ENCODE measurements at regions not wholly inside any gene's neighbourhood (a gene's known extent, or its start where the extent isn't known, plus 50 kb on each side); places are given as distances from the start of the nearest gene placed in this dataset.

GRCh38 chr22:49128874-49129273 is 698.8 kb downstream of the BRD1 start:
- H4K20me1 ChIP-seq (ENCODE audit: insufficient read depth, low read length): no peaks in the 10 kb centered on the region
- no peak overlapping the region for H2AFZ ChIP-seq (replicated peaks; ENCODE audit: low read length, poor library complexity)
- DNase-seq: no peak
- no peak overlapping the region for H3K4me2 ChIP-seq (ENCODE audit: low read depth, low read length)
- ChIA-PET CTCF (no interaction called here), POLR2A (ENCODE audit: unreplicated experiment) (no interaction called here)
- H2AK9ac ChIP-seq (replicated peaks; ENCODE audit: low read depth, low read length, poor library complexity): no peak overlapping the region
- no peak overlapping the region for H2BK20ac ChIP-seq (ENCODE audit: low read depth, low read length)
- no peak overlapping the region for H3K27ac ChIP-seq (ENCODE audit: insufficient read depth, low read length)
- no peaks in the 10 kb centered on the region for H3K36me3 ChIP-seq (ENCODE audit: control insufficient read depth, insufficient read depth, low read length)
- no peak overlapping the region for H4K8ac ChIP-seq (ENCODE audit: low read depth in 2 of 2, low read length in 2 of 2)
- no peak overlapping the region for H2BK120ac ChIP-seq (ENCODE audit: low read depth, low read length)
- H4K5ac ChIP-seq (ENCODE audit: low read depth, low read length): no peak overlapping the region
- no peak overlapping the region for H3K9ac ChIP-seq (ENCODE audit: low read depth, low read length)
- H2AK5ac ChIP-seq (ENCODE audit: low read depth, low read length): no peak overlapping the region
- no peak for ATAC-seq (ENCODE audit: low read depth)
- no peak overlapping the region for H2BK15ac ChIP-seq (ENCODE audit: low read depth, low read length)
- no peak for TF ChIP-seq RCOR1 (IDR thresholded peaks at IDR 0.05; ENCODE audit: insufficient replicate concordance, low read length)
- TF ChIP-seq NFE2L2 (IDR thresholded peaks at IDR 0.05; ENCODE audit: low read depth, low read length): no peak
- no peak for TF ChIP-seq FOS (IDR thresholded peaks at IDR 0.05; ENCODE audit: low read depth, low read length)
- TF ChIP-seq, protein P1, sequence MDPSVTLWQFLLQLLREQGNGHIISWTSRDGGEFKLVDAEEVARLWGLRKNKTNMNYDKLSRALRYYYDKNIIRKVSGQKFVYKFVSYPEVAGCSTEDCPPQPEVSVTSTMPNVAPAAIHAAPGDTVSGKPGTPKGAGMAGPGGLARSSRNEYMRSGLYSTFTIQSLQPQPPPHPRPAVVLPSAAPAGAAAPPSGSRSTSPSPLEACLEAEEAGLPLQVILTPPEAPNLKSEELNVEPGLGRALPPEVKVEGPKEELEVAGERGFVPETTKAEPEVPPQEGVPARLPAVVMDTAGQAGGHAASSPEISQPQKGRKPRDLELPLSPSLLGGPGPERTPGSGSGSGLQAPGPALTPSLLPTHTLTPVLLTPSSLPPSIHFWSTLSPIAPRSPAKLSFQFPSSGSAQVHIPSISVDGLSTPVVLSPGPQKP (IDR thresholded peaks at IDR 0.05; ENCODE audit: borderline replicate concordance, low read depth, low read length): no peak
- no peak for TF ChIP-seq CTCF (conservative IDR thresholded peaks at IDR 0.05; ENCODE audit: low read depth, low read length)
- TF ChIP-seq RFX5 (IDR thresholded peaks at IDR 0.05; ENCODE audit: low read depth, low read length): no peak
- no peak for TF ChIP-seq POLR2A (IDR thresholded peaks at IDR 0.05; ENCODE audit: low read depth, low read length)
- no peak for TF ChIP-seq CHD1 (IDR thresholded peaks at IDR 0.05; ENCODE audit: low read depth, low read length)
- TF ChIP-seq RAD21 (IDR thresholded peaks at IDR 0.05; ENCODE audit: low read length): no peak
- no peak for TF ChIP-seq MXI1 (IDR thresholded peaks at IDR 0.05; ENCODE audit: borderline replicate concordance, low read depth, low read length)
- no peak for TF ChIP-seq MAFK (IDR thresholded peaks at IDR 0.05; ENCODE audit: low read depth, low read length)
- no peak for TF ChIP-seq USF2 (IDR thresholded peaks at IDR 0.05; ENCODE audit: low read depth, low read length)
- no peak for TF ChIP-seq BHLHE40 (IDR thresholded peaks at IDR 0.05; ENCODE audit: low read depth, low read length)
- no peak for TF ChIP-seq CEBPB (IDR thresholded peaks at IDR 0.05; ENCODE audit: low read depth, low read length)
- no peak for TF ChIP-seq MAZ (IDR thresholded peaks at IDR 0.05; ENCODE audit: borderline replicate concordance, low read depth, low read length)
- no peak for TF ChIP-seq SMC3 (IDR thresholded peaks at IDR 0.05; ENCODE audit: low read depth, low read length)
- no peak overlapping the region for H3K4me3 ChIP-seq (ENCODE audit: insufficient read depth, low read depth, low read length)
- no TSS peak for BruUV-seq (replicated peaks)
- dilution Hi-C loops (cut with HindIII; ENCODE audit: low sequenced_read_pairs, unreplicated experiment): no loop called here
- intact Hi-C loops (cut with micrococcal nuclease): no loop called here
- no peak overlapping the region for H3K18ac ChIP-seq (ENCODE audit: low read depth, low read length)
- no peak overlapping the region for H3K14ac ChIP-seq (replicated peaks; ENCODE audit: low read depth, low read length)
- H3K27me3 ChIP-seq (ENCODE audit: control insufficient read depth, insufficient read depth, low read length): no peaks in the 10 kb centered on the region
- in situ Hi-C loops (cut with MboI; ENCODE audit: low sequenced_read_pairs): no loop called here
- no peak overlapping the region for H3K23ac ChIP-seq (ENCODE audit: low read depth, low read length)
- no peak overlapping the region for H3K56ac ChIP-seq (ENCODE audit: extremely low read depth, insufficient read depth, low read length)
- no peak overlapping the region for H3K4ac ChIP-seq (ENCODE audit: low read depth, low read length)
- H3K9me1 ChIP-seq (ENCODE audit: insufficient read depth, low read length): no peaks in the 10 kb centered on the region
- no CpG with 5 or more reads among the region's 9 CpGs for WGBS, 2 experiments (ENCODE audit: extremely low coverage in 2 of 2, insufficient read length in 1 of 2)
- no peaks in the 10 kb centered on the region for H3K4me1 ChIP-seq (ENCODE audit: control insufficient read depth, insufficient read depth, low read length)
- H2BK5ac ChIP-seq (ENCODE audit: low read depth, low read length, poor library complexity, severe bottlenecking): no peak overlapping the region
- peaks cover 20% of the 10 kb centered on the region for H3K9me3 ChIP-seq (ENCODE audit: control insufficient read depth, insufficient read depth, low read length)
- no peaks in the 10 kb centered on the region for H3K79me1 ChIP-seq (ENCODE audit: low read depth in 1 of 2, low read length in 2 of 2)
- H4K91ac ChIP-seq (ENCODE audit: insufficient read depth, low read depth, low read length): no peak overlapping the region

Data from IMR-90 (cell line).